NCI-H510A (cell line): ENCODE measurements at regions not wholly inside any gene's neighbourhood (a gene's known extent, or its start where the extent isn't known, plus 50 kb on each side); places are given as distances from the start of the nearest gene placed in this dataset.
"Not testable (repeated sequence)": the region's sequence is repeated elsewhere in the genome, so short reads cannot be mapped to it uniquely, and the experiment has no call there.

ENCODE experiments used
- DNase-seq: peaks from one replicate; lab custom pipeline; 2025; lab: John Stamatoyannopoulos, UW

GRCh38 chr1:73770109-73770905 is 427.7 kb downstream of the LRRIQ3 start:
- no peak for DNase-seq

- no peak for DNase-seq
Observed at GRCh38 chr1:73766786-73767348, 431.1 kb downstream of the LRRIQ3 start.

GRCh38 chr1:73765551-73766233 is 432.3 kb downstream of the LRRIQ3 start:
- no peak for DNase-seq

GRCh38 chr1:73761559-73761958 is 436.4 kb downstream of the LRRIQ3 start:
- no peak for DNase-seq

GRCh38 chr1:73759011-73759410 is 439.0 kb downstream of the LRRIQ3 start:
- no peak for DNase-seq

- DNase-seq: no peak
Observed at GRCh38 chr1:73756817-73757216, 441.2 kb downstream of the LRRIQ3 start.

GRCh38 chr1:73755649-73756048 is 442.3 kb downstream of the LRRIQ3 start:
- DNase-seq: peak; percentile 48

- DNase-seq: no peak
Observed at GRCh38 chr1:73749996-73750395, 448.0 kb downstream of the LRRIQ3 start.

GRCh38 chr1:73744985-73745384 is 453.0 kb downstream of the LRRIQ3 start:
- DNase-seq: no peak

- DNase-seq: no peak
Observed at GRCh38 chr1:73736125-73736524, 461.9 kb downstream of the LRRIQ3 start.

- DNase-seq: no peak
Observed at GRCh38 chr1:73727036-73727435, 470.9 kb downstream of the LRRIQ3 start.

GRCh38 chr1:73722055-73722454 is 475.9 kb downstream of the LRRIQ3 start:
- no peak for DNase-seq

GRCh38 chr1:73717976-73718375 is 480.0 kb downstream of the LRRIQ3 start:
- DNase-seq: no peak

- no peak for DNase-seq
Observed at GRCh38 chr1:73711089-73711488, 486.9 kb downstream of the LRRIQ3 start.

GRCh38 chr1:73701826-73702225 is 496.1 kb downstream of the LRRIQ3 start:
- DNase-seq: no peak

GRCh38 chr1:73676186-73676585 is 521.8 kb downstream of the LRRIQ3 start:
- DNase-seq: no peak

- DNase-seq: no peak
Observed at GRCh38 chr1:73674945-73675561, 522.9 kb downstream of the LRRIQ3 start.

- DNase-seq: no peak
Observed at GRCh38 chr1:73673971-73674370, 524.0 kb downstream of the LRRIQ3 start.

- DNase-seq: no peak
Observed at GRCh38 chr1:73671530-73671929, 526.4 kb downstream of the LRRIQ3 start.

GRCh38 chr1:73667959-73668358 is 530.0 kb downstream of the LRRIQ3 start:
- not testable (repeated sequence) for DNase-seq

- no peak for DNase-seq
Observed at GRCh38 chr1:73662526-73662925, 535.5 kb downstream of the LRRIQ3 start.

- DNase-seq: no peak
Observed at GRCh38 chr1:73659136-73659535, 538.8 kb downstream of the LRRIQ3 start.

GRCh38 chr1:73654714-73655113 is 543.3 kb downstream of the LRRIQ3 start:
- DNase-seq: no peak
